ENCODE measurements at regions not wholly inside any gene's neighbourhood (a gene's known extent, or its start where the extent isn't known, plus 50 kb on each side); places are given as distances from the start of the nearest gene placed in this dataset.
"Not testable (repeated sequence)": the region's sequence is repeated elsewhere in the genome, so short reads cannot be mapped to it uniquely, and the experiment has no call there.

DNA sequence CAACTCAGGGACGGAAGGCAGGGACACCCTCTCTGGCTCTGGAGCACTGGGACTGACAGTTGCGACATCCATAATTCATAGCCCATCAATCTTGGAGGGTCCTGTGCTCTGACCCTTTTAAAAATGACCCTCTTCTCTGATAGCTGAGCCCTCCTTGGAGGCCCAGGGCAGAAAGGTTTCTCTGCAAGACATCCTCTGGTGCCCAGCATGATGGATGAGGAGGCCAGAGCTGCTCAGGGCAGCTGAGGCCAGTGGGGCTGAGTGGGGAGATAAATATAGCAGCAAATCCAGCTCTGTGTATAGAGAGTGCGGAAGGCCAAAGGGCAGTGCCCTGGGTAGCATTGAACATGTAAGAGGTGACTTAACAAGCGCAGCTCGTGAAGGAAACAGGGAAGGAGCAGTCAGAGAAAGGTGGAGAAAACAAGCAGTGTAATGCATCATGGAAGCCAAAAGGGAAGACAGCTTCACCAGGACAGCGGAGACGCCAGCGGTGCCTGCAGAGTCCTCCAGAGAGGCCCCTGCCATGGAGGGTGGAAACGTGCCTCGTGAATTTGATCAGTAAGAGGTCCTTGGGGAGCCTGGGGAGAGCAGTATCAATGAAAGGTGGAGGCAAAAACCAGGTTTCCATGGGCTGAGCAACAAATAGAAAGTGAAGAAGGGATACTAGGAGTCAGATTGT, 50.4 kb upstream of the FMOD start:
- DNase-seq (ENCODE audit: low spot score in 2 of 2) (no peak), ATAC-seq (no peak)
- Mint-ChIP-seq H3K4me3 (no peak overlapping the region), H3K36me3 (no peaks in the 10 kb centered on the region), H3K9me3 (no peaks in the 10 kb centered on the region), H3K4me1 (no peaks in the 10 kb centered on the region), H3K27ac (no peak overlapping the region)

- no peaks in the 10 kb centered on the region for H3K4me1 Mint-ChIP-seq
- ATAC-seq: no peak
- no peak overlapping the region for H3K4me3 Mint-ChIP-seq
- no peak overlapping the region for H3K27ac Mint-ChIP-seq
- no peak for DNase-seq (ENCODE audit: low spot score in 2 of 2)
- H3K9me3 Mint-ChIP-seq: no peaks in the 10 kb centered on the region
- no peaks in the 10 kb centered on the region for H3K36me3 Mint-ChIP-seq
Observed at GRCh38 chr1:203402152-203402551, 51.2 kb upstream of the FMOD start.

- Mint-ChIP-seq H3K9me3 (no peaks in the 10 kb centered on the region), H3K4me1 (no peaks in the 10 kb centered on the region), H3K36me3 (no peaks in the 10 kb centered on the region), H3K27ac (no peak overlapping the region), H3K4me3 (no peak overlapping the region)
- no peak for DNase-seq (ENCODE audit: low spot score in 2 of 2)
- no peak for ATAC-seq
Observed at GRCh38 chr1:203402629-203403337, 51.9 kb upstream of the FMOD start.

DNA sequence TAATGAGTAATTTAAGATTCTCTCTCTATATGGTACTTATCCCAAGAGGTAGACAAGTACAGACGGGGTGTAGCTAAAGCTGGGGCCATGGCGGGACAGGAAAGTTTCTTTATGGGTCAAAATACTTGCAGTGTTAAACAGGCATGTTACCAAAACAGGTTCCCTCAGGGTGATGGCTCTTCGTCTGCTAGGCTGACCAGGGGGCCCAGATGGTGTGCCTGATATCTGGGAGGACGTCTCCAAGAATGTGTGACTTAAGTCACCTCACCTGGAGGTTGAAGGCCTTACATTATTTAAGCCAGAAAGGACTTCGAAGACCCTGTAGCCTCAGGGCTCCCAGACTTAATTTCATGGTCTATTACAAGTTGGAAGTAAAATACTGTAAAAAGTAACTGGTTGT, 52.7 kb upstream of the FMOD start:
- no peak overlapping the region for H3K4me3 Mint-ChIP-seq
- no peak overlapping the region for H3K27ac Mint-ChIP-seq
- no peaks in the 10 kb centered on the region for H3K36me3 Mint-ChIP-seq
- ATAC-seq (no peak), DNase-seq (ENCODE audit: low spot score in 2 of 2) (no peak)
- no peaks in the 10 kb centered on the region for H3K4me1 Mint-ChIP-seq
- H3K9me3 Mint-ChIP-seq: no peaks in the 10 kb centered on the region

DNA sequence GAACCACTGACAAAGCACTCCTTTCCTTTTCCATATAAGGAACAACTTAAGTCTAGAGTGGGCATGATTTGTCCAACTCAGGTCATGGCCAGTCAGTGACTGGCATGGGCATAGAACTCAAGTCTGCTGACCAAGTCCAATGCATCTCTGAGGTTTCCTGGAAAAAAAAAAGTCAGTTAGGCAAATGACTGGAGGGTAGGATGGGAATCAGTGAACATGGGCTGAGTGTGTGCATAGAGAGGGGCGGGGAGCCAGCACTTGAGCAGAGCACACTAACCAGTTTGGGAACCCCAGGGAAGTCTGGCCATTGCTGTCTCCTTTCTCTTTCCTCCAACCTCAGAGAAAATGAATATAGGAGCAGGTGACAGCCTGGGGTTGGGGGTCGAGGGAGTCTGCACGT, 53.6 kb upstream of the FMOD start:
- Mint-ChIP-seq H3K27ac (no peak overlapping the region), H3K4me1 (no peaks in the 10 kb centered on the region), H3K9me3 (no peaks in the 10 kb centered on the region), H3K4me3 (no peak overlapping the region), H3K36me3 (no peaks in the 10 kb centered on the region)
- no peak for DNase-seq (ENCODE audit: low spot score in 2 of 2)
- no peak for ATAC-seq

DNA sequence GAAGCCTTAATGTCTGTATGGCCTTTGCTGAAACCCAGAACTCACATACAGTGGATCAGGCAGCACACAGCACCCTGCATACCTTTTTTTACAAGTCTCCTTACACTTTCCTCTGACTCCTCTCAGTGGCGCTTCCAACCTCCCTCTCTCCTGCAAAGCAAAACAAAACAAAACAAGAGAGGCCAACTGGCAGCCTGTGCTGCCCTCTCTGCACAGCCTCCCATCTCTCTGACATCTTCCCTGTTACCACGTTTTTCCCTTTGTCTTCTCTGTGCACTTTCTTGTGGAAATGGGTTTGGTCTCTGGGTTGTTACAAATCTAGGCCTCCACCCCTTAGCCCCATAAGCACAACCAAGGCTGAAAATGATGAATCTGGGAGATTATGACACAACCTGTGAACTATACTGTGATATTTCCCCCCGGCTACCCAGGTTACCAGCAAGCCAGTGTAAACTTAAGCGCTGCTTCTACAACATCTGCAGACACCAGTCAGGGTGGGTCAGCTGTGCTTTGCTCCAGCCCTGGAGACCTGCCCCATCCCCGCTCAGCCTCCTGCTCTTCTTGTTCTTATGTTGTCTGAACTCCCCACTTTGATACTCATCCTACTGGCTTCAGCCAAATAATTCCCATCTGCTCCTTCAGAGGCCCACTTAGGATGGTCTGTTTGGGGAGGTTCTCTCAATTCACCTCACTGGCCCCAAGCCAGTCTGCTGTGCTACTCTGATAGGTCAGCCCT, 54.9 kb upstream of the FMOD start:
- no peaks in the 10 kb centered on the region for H3K4me1 Mint-ChIP-seq
- no peaks in the 10 kb centered on the region for H3K36me3 Mint-ChIP-seq
- ATAC-seq (no peak), DNase-seq (ENCODE audit: low spot score in 2 of 2) (no peak)
- H3K27ac Mint-ChIP-seq: no peak overlapping the region
- no peak overlapping the region for H3K4me3 Mint-ChIP-seq
- no peaks in the 10 kb centered on the region for H3K9me3 Mint-ChIP-seq

GRCh38 chr1:203406446-203407045, 55.6 kb upstream of the FMOD start:
- ATAC-seq: no peak
- Mint-ChIP-seq H3K36me3 (no peaks in the 10 kb centered on the region), H3K4me3 (no peak overlapping the region), H3K9me3 (no peaks in the 10 kb centered on the region), H3K4me1 (no peaks in the 10 kb centered on the region), H3K27ac (no peak overlapping the region)
- no peak for DNase-seq (ENCODE audit: low spot score in 2 of 2)

GRCh38 chr1:203407296-203407695, 56.4 kb upstream of the FMOD start:
- H3K4me3 Mint-ChIP-seq: no peak overlapping the region
- H3K4me1 Mint-ChIP-seq: no peaks in the 10 kb centered on the region
- ATAC-seq (no peak), DNase-seq (ENCODE audit: low spot score in 2 of 2) (no peak)
- H3K9me3 Mint-ChIP-seq: no peaks in the 10 kb centered on the region
- H3K27ac Mint-ChIP-seq: no peak overlapping the region
- no peaks in the 10 kb centered on the region for H3K36me3 Mint-ChIP-seq

DNA sequence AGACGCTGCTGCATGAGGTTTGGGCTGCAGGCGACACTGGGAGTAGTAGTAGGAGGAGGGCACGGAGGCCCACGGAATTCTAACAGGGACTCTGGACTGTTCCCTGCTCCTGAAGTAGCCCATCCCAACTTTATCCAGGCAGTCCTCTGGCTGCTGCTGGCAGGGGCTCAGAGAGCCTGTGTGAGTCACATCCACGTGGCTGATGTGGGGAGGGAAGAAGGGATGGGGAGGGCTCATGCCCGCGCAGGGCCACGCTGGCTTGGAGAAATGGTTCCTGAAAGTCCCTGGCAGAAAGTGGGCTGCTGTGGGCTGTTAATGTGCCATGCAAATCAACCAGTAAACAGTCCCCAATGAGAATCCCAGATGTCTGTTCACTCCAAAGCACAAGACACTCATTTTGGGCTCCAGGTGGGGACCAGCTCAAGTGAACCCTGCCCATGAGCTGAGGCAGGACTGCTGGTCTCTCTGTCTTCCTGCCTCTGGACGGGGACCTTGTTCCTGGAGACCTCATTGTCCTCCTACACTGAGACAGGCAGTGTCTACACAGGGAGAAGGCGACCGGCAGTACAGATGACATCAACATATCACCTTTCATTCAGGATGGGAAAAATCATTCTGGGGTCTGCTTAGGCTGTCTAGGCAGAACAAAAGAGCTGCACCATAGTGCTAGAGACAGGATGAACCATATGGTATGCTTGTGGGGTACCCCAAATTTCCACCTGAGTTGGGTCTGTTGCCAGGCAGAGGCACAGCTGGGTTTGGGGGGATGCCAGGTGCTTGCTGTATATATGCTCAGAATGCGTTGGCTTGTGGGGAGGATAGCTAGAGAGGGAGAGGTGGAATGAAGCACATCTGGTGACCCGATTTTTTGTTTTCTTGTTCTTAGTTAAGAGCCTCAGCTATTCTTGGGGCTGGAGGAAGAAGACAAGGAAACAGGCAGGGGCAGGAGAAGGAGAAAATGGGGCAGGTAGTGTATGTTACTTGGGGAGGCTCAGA, 57.9 kb upstream of the FMOD start:
- Mint-ChIP-seq H3K36me3 (no peaks in the 10 kb centered on the region), H3K9me3 (no peaks in the 10 kb centered on the region), H3K4me1 (no peaks in the 10 kb centered on the region), H3K27ac (no peak overlapping the region), H3K4me3 (no peak overlapping the region)
- DNase-seq (ENCODE audit: low spot score in 2 of 2): no peak
- ATAC-seq: peak; percentile 16

DNA sequence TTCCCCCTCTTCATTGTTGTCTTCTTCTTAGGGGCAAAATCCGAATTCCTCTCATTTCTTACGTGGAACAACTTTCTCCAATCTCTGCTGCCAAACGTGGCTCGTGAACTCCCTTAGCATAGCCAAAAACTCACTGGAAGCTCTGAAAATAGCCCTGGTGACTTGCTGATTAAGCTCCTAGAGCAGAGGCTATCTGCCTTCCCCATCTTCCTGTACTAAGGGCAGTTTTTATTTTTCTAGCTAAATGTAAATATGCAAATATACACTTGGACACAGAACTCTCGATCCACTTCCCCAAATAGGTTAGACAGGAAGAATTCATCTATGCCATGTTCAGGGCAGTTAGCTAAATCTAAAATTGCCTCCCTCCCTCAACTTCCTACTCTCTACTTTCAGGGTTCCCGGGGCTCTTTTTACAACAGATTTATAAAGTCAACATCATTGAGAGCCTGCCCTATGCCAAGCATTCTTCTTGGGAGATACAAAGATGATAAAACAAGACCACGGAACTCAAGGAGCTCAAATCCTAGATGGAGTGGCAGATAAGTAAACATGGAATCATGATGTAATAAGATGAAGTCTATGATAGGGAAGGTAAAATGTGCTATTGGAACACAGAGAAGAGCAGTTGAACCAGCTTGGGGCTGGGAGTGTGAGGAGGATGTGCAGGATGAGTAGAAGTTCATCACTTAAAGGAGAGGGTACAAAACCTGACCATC, 59.4 kb upstream of the FMOD start:
- H3K36me3 Mint-ChIP-seq: no peaks in the 10 kb centered on the region
- DNase-seq (ENCODE audit: low spot score in 2 of 2): no peak
- H3K4me3 Mint-ChIP-seq: no peak overlapping the region
- peaks cover 3% of the 10 kb centered on the region for H3K9me3 Mint-ChIP-seq
- H3K27ac Mint-ChIP-seq: no peak overlapping the region
- no peaks in the 10 kb centered on the region for H3K4me1 Mint-ChIP-seq
- ATAC-seq: no peak

GRCh38 chr1:203411431-203411830, 60.5 kb upstream of the FMOD start:
- not testable (repeated sequence) for DNase-seq (ENCODE audit: low spot score in 2 of 2); H3K4me3 Mint-ChIP-seq; H3K9me3 Mint-ChIP-seq; H3K36me3 Mint-ChIP-seq; H3K27ac Mint-ChIP-seq; ATAC-seq; H3K4me1 Mint-ChIP-seq

- no peak for ATAC-seq
- no peak overlapping the region for H3K4me3 Mint-ChIP-seq
- DNase-seq (ENCODE audit: low spot score in 2 of 2): no peak
- no peaks in the 10 kb centered on the region for H3K4me1 Mint-ChIP-seq
- H3K27ac Mint-ChIP-seq: no peak overlapping the region
- H3K9me3 Mint-ChIP-seq: peaks cover 3% of the 10 kb centered on the region
- H3K36me3 Mint-ChIP-seq: no peaks in the 10 kb centered on the region
Observed at GRCh38 chr1:203419558-203419957, 56.0 kb upstream of the PRELP start.

DNA sequence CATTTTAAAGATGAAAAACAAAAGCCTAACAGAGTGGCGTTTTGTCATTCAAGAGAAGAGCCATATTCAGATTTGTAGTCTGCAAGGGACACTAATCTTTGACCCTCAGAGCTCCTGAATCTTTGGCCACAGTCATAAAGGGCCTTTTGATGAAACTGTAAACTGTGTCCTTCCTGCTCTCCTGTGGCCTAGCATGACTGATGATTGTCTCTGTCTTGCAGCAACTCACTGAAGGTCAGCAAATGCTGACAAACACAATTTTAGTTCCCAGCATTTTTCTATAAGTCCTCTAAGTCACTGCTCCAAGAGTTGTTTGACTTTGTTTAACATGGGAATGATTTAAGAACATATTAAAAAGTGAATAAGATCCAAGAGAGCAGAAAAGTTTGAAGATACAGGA, 55.3 kb upstream of the PRELP start:
- no peak overlapping the region for H3K4me3 Mint-ChIP-seq
- H3K9me3 Mint-ChIP-seq: no peaks in the 10 kb centered on the region
- no peaks in the 10 kb centered on the region for H3K4me1 Mint-ChIP-seq
- H3K27ac Mint-ChIP-seq: no peak overlapping the region
- H3K36me3 Mint-ChIP-seq: no peaks in the 10 kb centered on the region
- DNase-seq (ENCODE audit: low spot score in 2 of 2) (no peak), ATAC-seq (no peak)

GRCh38 chr1:203421246-203421645, 54.4 kb upstream of the PRELP start:
- DNase-seq (ENCODE audit: low spot score in 2 of 2) (no peak), ATAC-seq (no peak)
- Mint-ChIP-seq H3K4me1 (no peaks in the 10 kb centered on the region), H3K9me3 (no peaks in the 10 kb centered on the region), H3K4me3 (no peak overlapping the region), H3K36me3 (no peaks in the 10 kb centered on the region), H3K27ac (no peak overlapping the region)

Data from stimulated activated effector memory CD8-positive, alpha-beta T cell treated with anti-CD3 and anti-CD28 coated beads, Interleukin-12 subunit alpha, Interleukin-12 subunit beta, amount 100 ng/mL, for 72 hours (primary cell).